H4 (cell line): ENCODE measurements at regions not wholly inside any gene's neighbourhood (a gene's known extent, or its start where the extent isn't known, plus 50 kb on each side); places are given as distances from the start of the nearest gene placed in this dataset.
"Not testable (repeated sequence)": the region's sequence is repeated elsewhere in the genome, so short reads cannot be mapped to it uniquely, and the experiment has no call there.

Experiments used
- DNase-seq: peaks from one replicate; pipeline ENCODE4 v3.0.0-alpha.2; 2015; ENCODE audit warnings: low spot score

- DNase-seq: no peak
Measured at GRCh38 chr10:11691319-11691755, 50.8 kb upstream of the ECHDC3 start.

- DNase-seq: no peak
Measured at GRCh38 chr10:11689945-11690736, 52.0 kb upstream of the ECHDC3 start.

- DNase-seq: not testable (repeated sequence)
Measured at GRCh38 chr10:11688448-11688795, 53.8 kb upstream of the ECHDC3 start.

GRCh38 chr10:11687779-11688447 is 54.3 kb upstream of the ECHDC3 start:
- DNase-seq: no peak

- DNase-seq: no peak
Measured at GRCh38 chr10:11687357-11687771, 54.8 kb upstream of the ECHDC3 start.

GRCh38 chr10:11685787-11686218 is 56.4 kb upstream of the ECHDC3 start:
- DNase-seq: peak; percentile 34

GRCh38 chr10:11684717-11685645 is 57.2 kb upstream of the ECHDC3 start:
- DNase-seq: peak; percentile 80

GRCh38 chr10:11684341-11684716 is 57.9 kb upstream of the ECHDC3 start:
- not testable (repeated sequence) for DNase-seq

- DNase-seq: no peak
Measured at GRCh38 chr10:11683529-11684320, 58.5 kb upstream of the ECHDC3 start.

GRCh38 chr10:11682851-11683250 is 59.3 kb upstream of the ECHDC3 start:
- DNase-seq: no peak

- DNase-seq: no peak
Measured at GRCh38 chr10:11682267-11682683, 59.9 kb upstream of the ECHDC3 start.

- DNase-seq: no peak
Measured at GRCh38 chr10:11680496-11680895, 61.7 kb upstream of the ECHDC3 start.

GRCh38 chr10:11679946-11680345 is 62.2 kb upstream of the ECHDC3 start:
- DNase-seq: no peak

- DNase-seq: no peak
Measured at GRCh38 chr10:11678074-11678793, 63.9 kb upstream of the ECHDC3 start.

GRCh38 chr10:11677480-11677879 is 64.7 kb upstream of the ECHDC3 start:
- no peak for DNase-seq

- no peak for DNase-seq
Measured at GRCh38 chr10:11673346-11674280, 62.2 kb upstream of the USP6NL start.

- no peak for DNase-seq
Measured at GRCh38 chr10:11672836-11673235, 61.4 kb upstream of the USP6NL start.

- DNase-seq: no peak
Measured at GRCh38 chr10:11670381-11670780, 58.9 kb upstream of the USP6NL start.

GRCh38 chr10:11668847-11669610 is 57.6 kb upstream of the USP6NL start:
- DNase-seq: no peak
